Limb (tissue), 2 donors: ENCODE measurements at regions not wholly inside any gene's neighbourhood (a gene's known extent, or its start where the extent isn't known, plus 50 kb on each side); places are given as distances from the start of the nearest gene placed in this dataset.

Source experiments
- DNase-seq, 2 donors: peaks; one replicate each; pipeline ENCODE4 v3.0.0-alpha.2; 2016; ENCODE audit errors: extremely low spot score in 2 of 2

DNA sequence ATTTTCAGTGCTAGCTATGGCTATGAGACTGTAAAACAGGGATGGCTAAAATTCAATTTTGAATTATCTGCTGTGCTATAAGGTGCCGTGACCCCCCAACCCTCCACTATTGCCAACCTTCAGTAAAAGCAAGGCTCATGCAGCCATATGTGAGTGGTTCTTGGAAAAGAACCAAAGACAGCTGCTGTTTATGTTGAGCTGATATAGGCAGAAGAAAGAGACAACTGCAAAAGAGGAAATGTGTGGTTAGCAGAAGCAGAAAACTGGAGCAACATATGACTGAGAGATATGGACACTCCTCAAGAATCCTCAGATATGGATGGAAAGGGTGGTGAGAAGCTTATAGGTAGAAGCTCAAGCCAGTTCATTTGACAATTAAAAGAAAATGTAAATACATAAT is 200.3 kb downstream of the TLE1 start:
- no peak for DNase-seq

DNA sequence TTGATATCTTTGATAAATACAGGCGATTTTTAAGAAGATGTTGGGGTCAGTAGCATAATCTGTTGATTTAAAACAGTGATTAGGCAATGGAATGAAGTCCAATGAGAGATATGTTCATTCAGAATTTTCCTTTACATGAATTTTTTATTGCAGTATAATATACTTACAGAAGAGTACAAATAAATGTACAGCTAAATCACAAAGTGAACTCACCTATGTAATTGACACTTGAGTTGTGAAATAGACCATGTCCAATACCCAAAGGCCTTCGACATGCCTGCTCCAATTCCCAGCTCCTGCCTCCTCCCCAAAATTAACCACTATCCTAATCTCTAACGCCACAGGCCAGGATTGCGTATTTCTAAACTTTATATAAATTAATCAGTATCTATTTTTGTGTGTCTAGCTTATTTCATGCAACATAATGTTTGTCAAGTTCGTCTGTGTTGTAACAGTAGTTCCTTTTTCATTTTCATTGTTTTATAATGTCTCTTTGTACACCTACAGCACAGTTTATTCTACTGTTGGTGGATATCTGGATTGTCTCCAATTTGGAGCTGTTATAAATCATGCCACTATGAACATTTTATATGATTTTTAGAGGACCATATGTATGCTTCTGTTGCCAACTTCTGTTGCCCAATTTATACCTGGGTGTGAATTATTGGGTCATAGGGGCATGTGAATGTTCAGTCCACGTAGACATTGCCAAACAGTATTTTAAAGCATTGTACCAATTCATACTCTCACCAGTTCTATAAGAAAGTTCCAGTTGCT is 208.3 kb downstream of the TLE1 start:
- no peak for DNase-seq

DNA sequence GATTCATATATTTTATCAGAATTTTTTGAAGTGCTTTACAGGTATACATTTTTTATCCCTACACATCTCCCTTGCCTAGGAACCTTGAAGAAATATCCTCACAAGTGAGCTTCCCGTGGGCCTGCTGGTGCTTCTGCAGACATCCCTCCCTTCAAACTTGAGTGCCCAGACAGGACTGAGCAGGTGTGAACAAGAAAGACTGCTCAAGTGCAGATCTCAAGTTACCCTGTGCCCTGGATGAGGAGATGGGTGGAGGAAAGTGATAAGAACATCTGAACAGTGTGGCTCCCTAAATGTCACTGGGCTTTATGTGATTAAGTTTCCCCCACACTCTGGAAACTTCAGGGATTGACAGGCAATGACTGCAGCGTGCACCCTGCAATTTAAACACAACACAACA is 209.8 kb downstream of the TLE1 start:
- no peak for DNase-seq

DNA sequence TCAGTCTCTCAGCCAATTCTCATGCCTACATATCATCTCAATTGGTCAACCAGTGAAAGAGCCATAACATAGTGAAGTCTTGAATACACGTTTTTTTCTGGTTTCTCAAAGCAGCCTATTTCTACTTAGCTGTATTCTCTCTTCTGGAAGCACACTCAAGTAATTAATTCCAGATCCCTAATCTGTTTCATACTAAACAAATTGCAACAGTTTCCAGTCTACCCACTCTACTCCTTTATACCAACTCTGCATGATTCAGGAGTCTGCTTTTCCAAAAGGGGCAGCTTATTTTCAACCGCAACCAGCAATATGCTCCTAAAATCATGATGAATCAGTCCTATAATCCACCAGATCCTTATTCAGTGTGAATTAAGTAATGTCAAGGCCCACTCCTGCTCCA is 211.7 kb downstream of the TLE1 start:
- DNase-seq, result no peak

DNA sequence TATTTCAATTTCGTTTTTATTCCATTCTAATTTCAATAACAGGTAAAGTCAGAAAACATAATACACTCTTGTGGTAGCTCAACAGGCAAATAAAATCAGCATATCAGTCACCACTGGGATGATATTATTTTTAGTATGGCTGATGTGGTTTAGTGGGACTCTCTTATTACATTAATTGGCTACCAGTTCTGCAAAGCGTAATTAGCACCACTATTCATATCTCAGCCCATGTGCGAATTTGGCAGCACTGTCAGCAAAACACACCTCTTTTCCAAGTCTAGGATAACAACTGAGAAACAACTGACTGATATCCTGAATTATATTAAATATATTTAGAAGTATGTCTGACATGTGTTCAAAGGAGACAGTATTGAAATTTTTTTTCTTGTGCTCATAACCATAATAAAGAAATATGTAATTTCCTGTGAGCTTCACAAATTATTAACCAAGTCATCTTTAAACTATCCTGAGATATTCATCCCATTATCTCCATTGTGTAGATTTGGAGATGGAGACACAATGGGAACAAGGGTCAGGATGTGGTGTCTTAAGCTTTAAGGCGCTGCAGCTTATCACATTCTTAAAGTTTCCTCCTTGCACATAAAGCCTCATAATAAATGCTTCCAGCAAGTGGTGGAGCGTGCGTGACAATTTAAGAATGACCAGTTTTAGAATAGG is 212.4 kb downstream of the TLE1 start:
- no peak for DNase-seq

DNA sequence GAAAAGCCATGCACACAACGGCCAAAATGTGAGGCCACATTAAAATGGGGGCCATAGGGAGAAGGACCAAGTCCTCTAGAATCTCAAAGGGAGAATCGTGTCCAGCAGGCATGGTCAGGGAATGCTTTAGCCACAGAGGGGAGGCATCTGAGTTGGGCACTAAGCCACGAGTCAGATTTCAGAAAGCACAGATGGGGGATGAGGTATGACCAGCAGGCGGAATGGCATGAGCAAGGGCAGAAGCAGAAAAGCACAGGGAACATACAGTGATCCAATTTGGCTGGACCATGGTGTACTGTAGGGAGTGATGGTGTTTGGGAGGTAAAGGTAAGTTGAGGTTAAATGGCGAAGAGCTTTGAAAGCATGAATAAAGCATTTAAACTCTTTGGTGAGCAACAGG is 214.6 kb downstream of the TLE1 start:
- DNase-seq, result no peak

DNA sequence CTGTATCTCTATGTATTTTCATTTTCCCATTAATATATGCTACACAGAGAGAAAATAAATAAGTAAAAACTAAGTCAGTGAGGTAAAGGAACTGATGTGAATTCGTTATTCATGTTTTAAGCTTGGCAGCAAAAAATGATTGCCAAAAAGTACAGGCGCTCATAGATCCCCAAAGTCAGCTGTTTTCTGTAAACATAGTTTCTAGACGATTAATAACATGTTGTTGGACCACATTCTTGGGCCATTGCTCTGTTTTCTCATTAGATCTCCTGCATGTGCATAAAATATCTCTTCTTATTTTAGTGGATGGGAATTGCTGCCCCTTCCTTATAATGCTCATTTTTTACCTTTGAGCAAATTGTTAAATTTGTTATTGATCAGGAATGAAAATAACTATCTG is 215.2 kb downstream of the TLE1 start:
- no peak for DNase-seq

DNA sequence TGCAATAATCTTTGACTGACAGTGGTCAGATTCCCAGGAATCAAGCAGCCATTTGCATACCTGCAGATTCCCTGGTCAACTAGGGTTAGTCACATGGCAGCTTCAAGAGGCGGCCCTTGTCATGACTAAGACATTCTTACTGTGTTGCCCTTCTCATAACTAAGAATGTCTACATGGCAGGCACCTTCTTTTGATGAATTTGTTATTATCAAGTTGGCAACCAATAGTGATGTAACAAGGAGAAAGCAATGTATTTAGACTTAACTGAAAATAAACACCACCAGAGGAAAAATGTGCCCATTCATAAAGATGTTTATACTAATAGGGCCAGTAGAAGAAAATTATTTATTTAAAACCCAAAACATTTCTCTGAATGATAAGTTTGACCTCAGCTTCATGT is 215.6 kb downstream of the TLE1 start:
- DNase-seq, result no peak

DNA sequence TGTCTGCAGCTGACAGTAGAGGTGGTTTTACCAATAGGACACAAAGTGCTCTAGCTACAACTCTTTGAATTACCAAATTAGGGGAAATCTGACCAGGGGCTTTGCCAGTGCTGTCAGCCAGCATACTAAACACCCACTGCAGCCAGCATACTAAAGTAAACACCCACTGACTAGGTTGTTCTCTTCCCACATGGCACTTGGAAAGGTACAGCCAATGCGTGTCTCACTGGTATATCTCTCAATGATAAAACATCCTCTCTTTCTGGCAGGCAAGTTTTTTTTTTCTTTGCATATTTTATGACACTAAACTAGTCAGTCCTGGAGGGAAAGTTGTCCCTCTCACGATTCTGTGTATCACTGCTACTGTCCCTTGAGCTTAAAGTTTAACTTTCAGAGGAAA is 216.1 kb downstream of the TLE1 start:
- no peak for DNase-seq

DNA sequence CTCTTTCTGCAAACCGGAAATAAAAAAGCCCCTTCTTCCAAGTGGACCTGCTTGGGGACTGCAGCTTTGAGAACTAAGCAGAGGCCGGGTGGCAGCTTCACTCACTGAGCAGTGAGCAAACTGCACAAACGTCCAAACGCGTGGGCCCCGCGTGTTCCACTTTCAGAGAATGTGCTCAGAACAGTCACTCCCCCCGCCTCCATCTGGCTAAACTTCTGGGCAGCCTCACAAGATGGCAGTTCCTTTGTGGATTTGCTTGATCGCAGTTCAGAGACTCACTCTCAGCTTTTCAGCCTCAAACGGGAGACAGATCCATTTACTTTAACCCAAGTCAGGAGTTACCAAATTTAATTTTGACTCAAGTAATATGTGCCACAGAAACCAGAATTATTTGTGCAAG is 216.6 kb downstream of the TLE1 start:
- DNase-seq, result no peak

DNA sequence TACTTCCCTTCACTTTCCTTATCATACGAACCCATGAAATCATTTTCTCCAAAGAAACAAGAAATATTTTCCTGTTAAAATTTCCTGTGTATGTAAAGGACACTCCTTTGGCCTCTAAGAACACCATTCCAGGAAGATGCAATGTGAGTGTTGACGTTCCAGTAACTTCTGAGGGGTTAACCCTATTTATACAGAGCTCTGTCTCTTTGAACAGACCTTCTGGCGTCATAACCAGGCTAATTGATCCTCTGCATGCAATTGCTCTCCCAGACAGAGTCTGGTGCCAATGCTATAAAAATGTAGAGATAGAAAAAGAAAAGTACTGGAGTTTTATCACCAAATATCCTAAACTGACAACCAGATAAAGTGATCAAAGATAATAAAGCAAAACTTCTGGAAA is 218.5 kb downstream of the TLE1 start:
- no peak for DNase-seq

DNA sequence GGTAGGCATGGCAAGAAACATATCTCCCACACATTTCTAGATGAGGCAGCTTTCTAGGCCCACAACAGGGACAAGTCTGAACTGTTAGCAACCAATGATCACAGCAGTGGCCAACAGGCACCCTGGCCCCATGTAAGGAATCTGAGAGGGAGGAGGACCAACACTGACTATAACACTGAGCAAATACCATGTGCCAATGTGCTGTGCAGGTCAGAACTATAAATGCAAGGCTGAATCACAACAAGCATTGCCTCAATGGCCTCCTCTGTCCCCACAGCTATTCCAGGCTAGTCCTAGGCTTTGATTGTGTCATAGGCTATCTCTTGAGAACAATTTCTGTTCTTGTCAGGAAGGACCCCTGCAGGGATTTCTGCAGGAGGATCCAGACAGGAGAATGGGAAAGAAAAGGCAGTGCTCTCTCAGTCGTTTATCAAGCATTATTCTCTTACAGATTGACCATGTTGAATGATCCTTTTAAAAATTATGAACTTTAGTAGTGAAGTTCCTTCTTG is 221.2 kb downstream of the TLE1 start:
- DNase-seq, result no peak

DNA sequence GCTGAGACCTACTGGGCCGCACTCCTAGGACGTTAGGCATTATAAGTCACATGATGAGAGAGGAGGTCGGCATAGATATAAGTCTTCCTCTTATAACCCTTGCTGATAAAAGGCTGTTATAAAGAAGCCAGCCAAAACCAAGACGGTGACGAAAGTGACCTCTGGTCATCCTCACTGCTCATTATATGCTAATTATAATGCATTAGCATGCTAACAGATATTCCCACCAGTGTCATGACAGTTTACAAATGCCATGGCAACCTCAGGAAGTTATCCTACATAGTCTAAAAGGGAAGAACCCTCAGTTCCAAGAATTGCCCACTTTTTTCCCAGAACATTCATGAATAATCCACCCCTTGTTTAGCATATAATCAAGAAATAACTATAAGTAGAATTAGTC is 222.4 kb downstream of the TLE1 start:
- DNase-seq, result no peak

DNA sequence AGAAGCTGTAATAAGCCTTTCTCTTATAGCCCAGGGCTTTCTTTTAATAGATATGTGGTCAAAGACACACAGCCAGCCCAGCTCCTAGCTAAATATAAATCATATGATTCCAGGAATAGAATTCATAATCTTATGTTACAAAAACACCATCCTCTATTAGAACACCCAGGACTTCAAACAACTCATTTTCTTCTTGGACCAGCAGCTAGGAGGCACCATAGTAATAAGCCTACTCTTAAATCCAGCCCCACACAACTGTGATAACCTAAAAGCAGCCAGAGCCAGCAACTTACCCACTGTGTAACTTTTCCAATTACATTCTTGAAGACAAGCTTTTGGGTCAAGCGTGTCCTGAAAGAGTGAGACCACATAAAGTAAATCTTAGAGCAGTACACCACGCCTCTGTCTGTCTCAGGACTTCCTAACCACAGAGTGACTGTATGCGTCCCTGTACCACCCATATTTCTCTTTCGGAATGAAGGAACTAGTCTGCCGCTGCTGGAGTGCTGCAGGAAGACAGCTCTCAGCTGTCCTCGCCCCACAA is 223.8 kb downstream of the TLE1 start:
- DNase-seq, result peak in 1 of 2 donors; percentile 15

DNA sequence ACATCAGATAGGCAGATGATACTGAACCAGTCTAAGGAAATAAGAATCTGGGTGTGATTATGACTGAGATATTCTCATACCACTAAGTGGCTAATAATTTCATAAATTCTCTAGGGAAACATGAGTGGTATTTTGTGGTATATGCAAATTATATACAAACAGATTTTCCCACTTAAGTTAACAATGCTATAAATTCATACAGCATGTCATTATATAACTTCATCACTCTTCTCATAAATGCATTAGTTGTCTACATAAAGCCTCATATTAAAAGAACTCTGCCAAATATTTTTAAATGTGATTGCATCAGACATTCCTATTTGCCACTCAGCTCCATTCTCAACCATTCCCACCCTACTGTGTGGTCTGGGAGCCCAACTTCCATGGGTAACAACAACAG is 226.5 kb downstream of the TLE1 start:
- no peak for DNase-seq

DNA sequence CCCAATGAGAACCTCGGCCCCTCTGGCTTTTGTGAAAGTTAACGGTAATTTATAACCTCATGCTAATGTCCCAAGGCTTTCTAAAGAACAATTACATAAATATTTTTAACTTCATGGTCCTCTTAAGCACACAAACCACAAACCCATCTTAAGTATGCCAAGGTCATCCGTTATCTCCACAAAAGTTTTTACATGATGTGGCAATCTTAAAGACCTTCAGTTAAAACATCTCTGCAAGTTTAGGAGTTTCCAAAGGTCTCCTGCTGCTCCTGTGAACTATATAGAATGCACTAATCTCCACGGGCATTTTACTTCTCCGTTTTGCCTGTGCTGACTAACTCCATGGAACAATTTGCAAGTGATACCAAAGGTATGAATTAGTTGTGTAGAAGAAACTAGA is 228.2 kb downstream of the TLE1 start:
- no peak for DNase-seq

DNA sequence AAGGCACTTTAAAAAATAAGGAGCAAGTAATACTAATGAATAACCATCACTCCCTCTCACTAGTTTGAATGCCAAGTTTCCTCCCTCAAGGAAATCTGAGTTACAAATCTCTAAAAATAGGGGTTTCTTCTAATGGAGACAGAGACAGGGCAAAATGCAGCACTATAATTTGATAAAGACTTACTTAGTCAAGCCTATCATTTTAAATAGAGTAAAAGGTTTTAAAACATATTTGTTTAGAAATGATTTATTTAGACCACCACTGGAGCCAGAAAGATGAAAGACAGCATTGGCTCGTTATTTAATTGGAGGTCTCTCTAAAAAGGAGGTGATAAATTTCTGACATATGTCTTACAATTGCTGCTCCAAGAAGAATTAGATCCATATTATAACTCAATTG is 228.7 kb downstream of the TLE1 start:
- DNase-seq, result no peak

DNA sequence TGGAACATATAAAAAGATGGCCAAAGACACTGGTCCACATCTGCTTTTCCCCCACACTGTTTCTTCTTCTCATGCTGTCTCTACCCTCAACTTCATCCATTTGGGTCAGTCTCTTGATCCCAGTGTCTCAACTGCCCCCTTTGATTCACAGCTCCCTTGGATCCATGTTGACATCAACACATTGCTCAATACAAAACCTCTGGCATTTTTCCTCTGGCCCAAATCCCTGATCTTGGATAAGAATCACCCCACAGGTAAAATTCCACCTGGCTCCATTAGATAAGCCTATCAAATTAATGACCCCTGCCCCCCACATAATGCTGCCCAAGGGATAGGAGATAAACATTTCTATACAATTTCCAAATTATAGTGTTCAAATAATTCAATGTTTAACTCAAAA is 229.8 kb downstream of the TLE1 start:
- DNase-seq, result no peak

DNA sequence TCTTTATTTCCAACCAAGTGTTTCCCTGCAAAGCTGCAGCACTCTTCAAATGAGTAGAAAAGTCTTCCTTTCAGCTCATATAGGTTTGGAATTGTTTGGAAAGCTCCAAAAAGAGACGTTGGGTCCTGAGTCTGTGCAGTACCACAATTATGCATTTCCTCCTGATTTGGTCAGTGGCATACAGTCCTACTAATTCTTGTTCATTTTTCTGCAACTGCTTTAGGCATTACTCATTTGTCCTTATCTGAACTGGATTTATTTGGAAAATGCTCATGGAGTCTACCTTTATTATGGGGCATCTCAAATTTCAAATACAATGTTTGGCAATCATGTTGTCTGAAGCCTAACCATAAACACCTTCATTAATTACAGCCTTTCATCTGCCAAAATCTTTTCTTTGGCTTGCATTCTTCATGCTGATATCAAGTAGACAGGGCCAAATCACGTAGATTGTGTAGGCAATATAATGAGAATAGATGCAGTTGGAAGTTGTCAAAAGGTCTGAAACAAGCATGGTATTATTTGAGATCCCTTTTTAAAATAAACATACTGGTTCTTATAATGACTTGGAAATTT is 232.8 kb downstream of the TLE1 start:
- no peak for DNase-seq

DNA sequence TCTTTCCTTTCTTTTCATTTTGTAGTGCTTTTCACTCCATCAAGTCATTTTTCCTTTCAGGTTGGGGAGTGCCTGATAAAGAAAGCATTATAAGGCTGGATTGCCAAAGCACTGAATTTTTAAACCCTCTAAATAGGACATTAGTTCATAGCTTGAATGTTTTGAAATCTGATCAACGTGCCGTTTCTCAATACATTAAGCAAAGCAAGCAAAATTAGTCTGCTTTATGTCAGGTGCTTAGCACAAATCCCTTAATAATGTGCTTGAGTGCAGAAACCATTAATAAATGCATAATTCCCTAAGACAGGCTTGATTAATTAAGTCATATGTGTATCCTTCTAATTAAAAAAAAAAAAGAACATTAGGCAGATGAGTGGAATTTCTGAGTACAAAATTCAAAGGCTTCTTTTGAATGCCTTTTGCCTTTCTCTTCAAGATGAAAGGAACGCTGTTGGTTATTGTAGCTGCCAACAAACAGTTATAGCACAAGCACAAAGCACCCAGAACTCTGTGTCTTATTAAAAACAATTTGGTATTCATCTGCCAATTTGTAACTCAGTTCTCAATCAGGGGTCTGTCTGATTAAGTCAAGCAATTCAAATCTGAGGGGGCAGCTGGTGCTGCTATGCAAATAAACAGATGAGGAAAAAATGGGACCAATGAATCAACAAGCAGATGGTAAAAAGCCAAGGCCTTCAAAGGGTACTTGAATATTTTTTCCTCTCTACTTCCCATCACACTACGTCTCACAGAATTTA is 233.7 kb downstream of the TLE1 start:
- DNase-seq, result no peak

DNA sequence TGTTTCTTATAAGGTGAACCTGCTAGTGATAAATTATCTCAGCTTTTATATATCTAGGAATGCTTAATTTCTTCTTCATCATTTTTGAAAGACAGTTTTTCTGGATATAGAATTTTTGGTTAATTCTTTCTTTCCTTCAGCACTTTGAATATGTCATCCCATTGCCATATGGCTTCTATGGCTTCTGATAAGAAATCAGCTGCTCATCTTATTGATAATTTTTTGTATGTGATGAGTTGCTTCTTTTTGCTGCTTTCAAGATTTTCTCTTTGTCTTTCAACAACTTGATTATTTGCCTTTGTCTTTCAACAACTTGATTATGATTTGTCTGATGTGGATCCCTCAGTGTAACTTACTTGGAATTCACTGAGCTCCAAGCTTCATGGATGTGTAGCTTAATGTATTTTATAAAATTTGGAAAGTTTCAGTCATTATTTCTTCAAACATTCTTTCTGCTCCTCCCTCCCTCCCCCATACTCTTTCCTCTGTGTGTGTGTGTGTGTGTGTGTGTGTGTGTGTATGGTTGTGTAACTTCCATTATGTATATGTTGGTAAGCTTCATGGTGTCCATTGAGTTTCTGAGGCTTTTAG is 243.9 kb downstream of the TLE1 start:
- no peak for DNase-seq
